Muscle of arm (tissue), 1 donor: ENCODE measurements at regions not wholly inside any gene's neighbourhood (a gene's known extent, or its start where the extent isn't known, plus 50 kb on each side); places are given as distances from the start of the nearest gene placed in this dataset.

Experiments used
- DNase-seq: peaks from one replicate; pipeline ENCODE4 v3.0.0-alpha.2; 2013

- no peak for DNase-seq
Observed at GRCh38 chr18:34978533-34978893, 62.7 kb upstream of the MAPRE2 start.

GRCh38 chr18:34978953-34979608, 62.1 kb upstream of the MAPRE2 start:
- DNase-seq, result peak; percentile 76

GRCh38 chr18:34981487-34981886, 59.7 kb upstream of the MAPRE2 start:
- no peak for DNase-seq

GRCh38 chr18:34985963-34986362, 55.2 kb upstream of the MAPRE2 start:
- DNase-seq, result no peak

DNA sequence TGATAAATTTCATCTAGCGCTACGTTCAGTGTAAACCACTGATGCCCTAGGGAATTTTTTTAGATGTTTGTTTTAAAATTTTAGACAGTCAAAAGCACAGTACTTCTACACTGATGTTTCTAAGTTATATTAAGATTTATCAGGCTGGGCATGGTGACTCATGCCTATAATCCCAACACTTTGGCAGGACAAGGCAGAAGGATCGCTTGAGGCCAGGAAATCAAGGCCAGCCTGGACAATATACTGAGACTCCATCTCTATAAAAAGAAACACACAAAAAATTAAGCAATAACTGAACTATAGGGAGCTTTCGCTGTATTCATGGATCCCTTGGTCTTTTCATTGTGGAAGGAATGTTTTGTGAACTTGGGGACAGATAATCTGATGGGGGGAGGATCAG, 50.6 kb upstream of the MAPRE2 start:
- no peak for DNase-seq

GRCh38 chr18:34991152-34991551, 50.1 kb upstream of the MAPRE2 start:
- no peak for DNase-seq
